Cardiac muscle cell (in vitro differentiated cells and primary cell): ENCODE measurements at regions not wholly inside any gene's neighbourhood (a gene's known extent, or its start where the extent isn't known, plus 50 kb on each side); places are given as distances from the start of the nearest gene placed in this dataset.

Experiments used
- DNase-seq, 2 donors: peaks; one replicate each; pipeline versions ENCODE4 v3.0.0 to v3.0.0-alpha.2; 2010 to 2017; ENCODE audit warnings: low read depth in 1 of 2, low spot score in 1 of 2
- H3K27ac ChIP-seq: fragments of 200-600 bp; sonication (generic); 2 replicates; pipeline ENCODE4 v1.5.1; 2016
- H3K27me3 ChIP-seq: fragments of 200-600 bp; sonication (generic); 2 replicates; pipeline ENCODE4 v1.6.0; 2016; ENCODE audit warnings: control low read depth
- H3K36me3 ChIP-seq: fragments of 200-600 bp; sonication (generic); 2 replicates; pipeline ENCODE4 v1.5.1; 2016; ENCODE audit warnings: control low read depth
- H3K4me1 ChIP-seq: fragments of 200-600 bp; sonication (generic); 2 replicates; pipeline ENCODE4 v1.8.1; 2017; ENCODE audit warnings: low read depth, mild to moderate bottlenecking, mixed run types
- H3K4me3 ChIP-seq: fragments of 200-600 bp; sonication (generic); 2 replicates; pipeline ENCODE4 v1.5.1; 2016; ENCODE audit warnings: mild to moderate bottlenecking
- H3K9me3 ChIP-seq: fragments of 200-600 bp; sonication (generic); 2 replicates; pipeline ENCODE4 v1.5.1; 2017; ENCODE audit warnings: low read depth, mild to moderate bottlenecking, control low read depth
- CTCF ChIP-seq: IDR thresholded peaks from 2 replicates; pipeline ENCODE4 v1.5.1; 2012; ENCODE audit warnings: low read depth, mild to moderate bottlenecking, low read length

GRCh38 chr5:135236228-135236907, 162.7 kb downstream of the MACROH2A1 start:
- TF ChIP-seq CTCF, result no peak

GRCh38 chr5:135235551-135236227, 163.3 kb downstream of the MACROH2A1 start:
- Histone ChIP-seq H3K27ac (no peak overlapping the region), H3K27me3 (peaks cover 67% of the 10 kb centered on the region), H3K9me3 (no peaks in the 10 kb centered on the region), H3K36me3 (no peaks in the 10 kb centered on the region), H3K4me1 (no peaks in the 10 kb centered on the region), H3K4me3 (no peak overlapping the region)
- TF ChIP-seq CTCF, result no peak
- no peak for DNase-seq

More at GRCh38 chr5:135236228-135236907, 162.7 kb downstream of the MACROH2A1 start:
- Histone ChIP-seq H3K9me3 (no peaks in the 10 kb centered on the region), H3K27ac (no peak overlapping the region), H3K4me3 (no peak overlapping the region), H3K4me1 (no peaks in the 10 kb centered on the region), H3K36me3 (no peaks in the 10 kb centered on the region), H3K27me3 (peaks cover 62% of the 10 kb centered on the region)
- no peak for DNase-seq

GRCh38 chr5:135234666-135235401, 164.2 kb downstream of the MACROH2A1 start:
- no peaks in the 10 kb centered on the region for H3K9me3 ChIP-seq
- no peak overlapping the region for H3K27ac ChIP-seq
- H3K36me3 ChIP-seq, result no peaks in the 10 kb centered on the region
- peak in 1 of 2 donors; percentile 54 for DNase-seq
- H3K4me3 ChIP-seq, result no peak overlapping the region
- peak; percentile 72 for TF ChIP-seq CTCF
- peaks cover 70% of the 10 kb centered on the region for H3K27me3 ChIP-seq
- no peaks in the 10 kb centered on the region for H3K4me1 ChIP-seq

- no peak overlapping the region for H3K27ac ChIP-seq
- no peaks in the 10 kb centered on the region for H3K4me1 ChIP-seq
- peaks cover 70% of the 10 kb centered on the region for H3K27me3 ChIP-seq
- H3K36me3 ChIP-seq, result no peaks in the 10 kb centered on the region
- TF ChIP-seq CTCF, result no peak
- no peak overlapping the region for H3K4me3 ChIP-seq
- no peak for DNase-seq
- no peaks in the 10 kb centered on the region for H3K9me3 ChIP-seq
Observed at GRCh38 chr5:135234242-135234641, 164.8 kb downstream of the MACROH2A1 start.

GRCh38 chr5:135233477-135233876, 165.6 kb downstream of the MACROH2A1 start:
- no peak for TF ChIP-seq CTCF
- Histone ChIP-seq H3K27me3 (peaks cover 70% of the 10 kb centered on the region), H3K4me1 (no peaks in the 10 kb centered on the region), H3K27ac (no peak overlapping the region), H3K4me3 (no peak overlapping the region), H3K9me3 (no peaks in the 10 kb centered on the region), H3K36me3 (no peaks in the 10 kb centered on the region)
- no peak for DNase-seq
